ENCODE measurements at regions not wholly inside any gene's neighbourhood (a gene's known extent, or its start where the extent isn't known, plus 50 kb on each side); places are given as distances from the start of the nearest gene placed in this dataset.

DNA sequence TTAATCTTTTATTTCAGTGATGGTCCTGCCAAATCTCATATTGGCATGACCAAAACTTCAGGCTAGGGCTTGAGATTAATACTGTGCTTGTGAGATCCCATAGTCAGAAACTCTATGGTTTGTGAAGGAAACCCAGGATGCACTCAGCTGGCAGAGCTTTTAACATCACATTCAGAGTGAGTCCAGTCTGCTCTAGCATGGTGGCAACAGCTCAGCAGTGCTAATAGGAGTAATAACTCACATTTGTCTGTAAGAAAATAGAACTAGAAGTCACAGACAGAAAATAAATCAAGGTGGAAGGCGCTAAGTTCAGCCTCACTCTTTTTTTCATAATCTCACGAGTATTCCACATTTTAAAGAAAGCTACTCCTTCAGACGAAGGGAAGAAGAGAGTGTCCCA, 549.3 kb upstream of the TENM4 start:
- no peak overlapping the region for H3K23ac ChIP-seq (ENCODE audit: insufficient read length)
- H3K56ac ChIP-seq (replicated peaks; ENCODE audit: insufficient read length, low read depth, low read length) = no peak overlapping the region
- no peaks in the 10 kb centered on the region for H3K36me3 ChIP-seq (ENCODE audit: control insufficient read depth in 2 of 4, insufficient read depth in 4 of 4, low read length in 3 of 4)
- DNase-seq (ENCODE audit: low read depth in 1 of 2, low spot score in 2 of 2) = no peak
- CTCF ChIA-PET (ENCODE audit: partially characterized antibody) = interaction anchor here (1.2 kb wide), 1 partner anchor 9 kb away, joined by 5 read pairs; no protein-coding TSS in a partner anchor
- H3K4me2 ChIP-seq (ENCODE audit: insufficient read depth in 1 of 2, low read depth in 2 of 2, low read length in 2 of 2) = no peak overlapping the region
- H2BK12ac ChIP-seq (ENCODE audit: low read depth, low read length) = no peak overlapping the region
- no peak overlapping the region for H3K14ac ChIP-seq (ENCODE audit: insufficient read length)
- no peak for FAIRE-seq
- WGBS, 2 experiments (ENCODE audit: extremely low coverage in 1 of 2, insufficient coverage in 1 of 2, insufficient read length in 1 of 2, insufficient replicate concordance in 2 of 2, low coverage in 1 of 2, low lambda C conversion rate in 2 of 2, missing lambda C conversion rate in 1 of 2) = 86% methylated on average over 3 of the region's 3 CpGs; no CpG with 5 or more reads in 1 of the 2 experiments
- no peak overlapping the region for H4K5ac ChIP-seq (ENCODE audit: insufficient read length, low read depth, low read length)
- no peaks in the 10 kb centered on the region for H3K27me3 ChIP-seq (replicated peaks in 1 of 4; ENCODE audit: control insufficient read depth in 3 of 4, extremely low read depth in 1 of 4, insufficient read depth in 3 of 4, low read length in 3 of 4)
- no peak overlapping the region for H2BK15ac ChIP-seq (ENCODE audit: low read length)
- H3K9ac ChIP-seq (replicated peaks in 1 of 4; ENCODE audit: extremely low read depth in 1 of 4, low read depth in 3 of 4, low read length in 3 of 4) = no peak overlapping the region
- H2BK120ac ChIP-seq (replicated peaks; ENCODE audit: low read depth, low read length) = no peak overlapping the region
- no peaks in the 10 kb centered on the region for H3K23me2 ChIP-seq (ENCODE audit: low read depth, low read length)
- H3K4me3 ChIP-seq (ENCODE audit: extremely low read depth in 1 of 4, insufficient read depth in 2 of 4, low read depth in 3 of 4, low read length in 4 of 4) = no peak overlapping the region
- no peaks in the 10 kb centered on the region for H3K79me1 ChIP-seq (ENCODE audit: low read depth, low read length)
- POLR2A ChIA-PET (ENCODE audit: partially characterized antibody) = no interaction called here
- H3K79me2 ChIP-seq (ENCODE audit: control insufficient read depth in 1 of 2, insufficient read depth in 2 of 2, low read length in 2 of 2) = no peaks in the 10 kb centered on the region
- H4K91ac ChIP-seq (replicated peaks; ENCODE audit: insufficient read length, low read length) = no peak overlapping the region
- H3K4me1 ChIP-seq (replicated peaks in 1 of 4; ENCODE audit: control insufficient read depth in 3 of 4, insufficient read depth in 4 of 4, low read length in 3 of 4) = no peaks in the 10 kb centered on the region
- no peak overlapping the region for H2AK5ac ChIP-seq (ENCODE audit: low read depth, low read length)
- H2AFZ ChIP-seq (ENCODE audit: low read length) = no peak overlapping the region; the same call in 1 of the 2 replicates
- no peaks in the 10 kb centered on the region for H4K20me1 ChIP-seq (replicated peaks in 1 of 2; ENCODE audit: control insufficient read depth in 1 of 2, insufficient read depth in 2 of 2, low read length in 2 of 2)
- H4K8ac ChIP-seq (ENCODE audit: extremely low read depth, insufficient read depth, low read length) = no peak overlapping the region
- H3K27ac ChIP-seq (ENCODE audit: low read depth, low read length) = no peak overlapping the region
- H3K18ac ChIP-seq (ENCODE audit: extremely low read depth, low read length) = no peak overlapping the region
- H2BK20ac ChIP-seq (ENCODE audit: low read length) = no peak overlapping the region
- H3K9me3 ChIP-seq (ENCODE audit: insufficient read depth in 2 of 2, low read depth in 1 of 2, low read length in 1 of 2) = no peaks in the 10 kb centered on the region
- no peak overlapping the region for H3K4ac ChIP-seq (replicated peaks; ENCODE audit: insufficient read length, low read depth, low read length)
- no peak overlapping the region for H2BK5ac ChIP-seq (ENCODE audit: low read depth, low read length)
- no peak for TF ChIP-seq CBX5 (IDR thresholded peaks at IDR 0.05; ENCODE audit: low read depth, low read length)
- TF ChIP-seq, protein P1, sequence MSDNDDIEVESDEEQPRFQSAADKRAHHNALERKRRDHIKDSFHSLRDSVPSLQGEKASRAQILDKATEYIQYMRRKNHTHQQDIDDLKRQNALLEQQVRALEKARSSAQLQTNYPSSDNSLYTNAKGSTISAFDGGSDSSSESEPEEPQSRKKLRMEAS (IDR thresholded peaks at IDR 0.05) = no peak
- TF ChIP-seq SIRT6 (IDR thresholded peaks at IDR 0.05; ENCODE audit: low read length) = no peak
- no peak for TF ChIP-seq MAFK (IDR thresholded peaks at IDR 0.05; ENCODE audit: low read depth, low read length)
- TF ChIP-seq SIX5 (IDR thresholded peaks at IDR 0.05; ENCODE audit: low read depth, low read length) = no peak
- TF ChIP-seq TAF1 (IDR thresholded peaks at IDR 0.05; ENCODE audit: low read depth, low read length) = no peak
- TF ChIP-seq YY1 (IDR thresholded peaks at IDR 0.05; ENCODE audit: low read depth, low read length) = no peak
- no peak for TF ChIP-seq POLR2AphosphoS5 (IDR thresholded peaks at IDR 0.05; ENCODE audit: low read depth, low read length)
- TF ChIP-seq BRCA1 (IDR thresholded peaks at IDR 0.05; ENCODE audit: low read depth, low read length) = no peak
- TF ChIP-seq GTF2F1 (IDR thresholded peaks at IDR 0.05; ENCODE audit: borderline replicate concordance, low read depth, low read length) = no peak
- no peak for TF ChIP-seq KDM4A (IDR thresholded peaks at IDR 0.05; ENCODE audit: low read depth, low read length, severe bottlenecking)
- TF ChIP-seq SUZ12 (IDR thresholded peaks at IDR 0.05; ENCODE audit: low read length) = no peak
- no peak for TF ChIP-seq POU5F1 (IDR thresholded peaks at IDR 0.05; ENCODE audit: low read depth, low read length)
- TF ChIP-seq ASH2L (IDR thresholded peaks at IDR 0.05; ENCODE audit: low read length) = no peak
- TF ChIP-seq RBBP5 (IDR thresholded peaks at IDR 0.05; ENCODE audit: borderline replicate concordance, low read depth, low read length) = no peak
- TF ChIP-seq HDAC6 (IDR thresholded peaks at IDR 0.05; ENCODE audit: low read depth, low read length) = no peak
- no peak for TF ChIP-seq CREB1 (IDR thresholded peaks at IDR 0.05)

Data from H1 (cell line).